ENCODE measurements at regions not wholly inside any gene's neighbourhood (a gene's known extent, or its start where the extent isn't known, plus 50 kb on each side); places are given as distances from the start of the nearest gene placed in this dataset.

- POLR2A ChIA-PET: no interaction called here
- no peak for DNase-seq (ENCODE audit: low read depth, low spot score)
- no peaks in the 10 kb centered on the region for H3K36me3 ChIP-seq (ENCODE audit: control insufficient read depth, insufficient read depth, low read length)
- intact Hi-C loops (cut with micrococcal nuclease; ENCODE audit: unreplicated experiment) (no loop called here), in situ Hi-C loops (cut with HindIII; ENCODE audit: low pct_unique_long_range_greater_than_20kb, low sequenced_read_pairs) (no loop called here)
- TF ChIP-seq TCF7L2 (IDR thresholded peaks at IDR 0.05; ENCODE audit: low read depth, low read length) (no peak), SIN3A (IDR thresholded peaks at IDR 0.05; ENCODE audit: borderline replicate concordance, insufficient read depth, low read depth, low read length) (no peak), CTCF (IDR thresholded peaks at IDR 0.05) (no peak)
- H3K4me3 ChIP-seq (ENCODE audit: low read depth in 2 of 2, low read length in 2 of 2): no peak overlapping the region
- BruUV-seq (replicated peaks): no TSS peak
- no peak overlapping the region for H3K27ac ChIP-seq (ENCODE audit: low read length)
- no peaks in the 10 kb centered on the region for H3K27me3 ChIP-seq (ENCODE audit: control insufficient read depth, insufficient read depth, low read length)
- no peak for ATAC-seq
- H3K4me1 ChIP-seq (ENCODE audit: control insufficient read depth, insufficient read depth, low read length): no peaks in the 10 kb centered on the region
- CTCF ChIA-PET: no interaction called here
- no peaks in the 10 kb centered on the region; the same call in 1 of the 2 replicates for H3K9me3 ChIP-seq (ENCODE audit: control insufficient read depth, insufficient read depth, low read depth, low read length)
These were observed 396.5 kb upstream of the VSTM2A start for GRCh38 chr7:54145716-54146115.

- H3K4me3 ChIP-seq (ENCODE audit: low read depth in 2 of 2, low read length in 2 of 2): no peak overlapping the region
- POLR2A ChIA-PET: no interaction called here
- TF ChIP-seq POLR2AphosphoS5 (IDR thresholded peaks at IDR 0.05; ENCODE audit: low read depth, low read length) (no peak), SIN3A (IDR thresholded peaks at IDR 0.05; ENCODE audit: borderline replicate concordance, insufficient read depth, low read depth, low read length) (no peak), REST (IDR thresholded peaks at IDR 0.05; ENCODE audit: insufficient read depth in 1 of 2, low read depth in 2 of 2, low read length in 1 of 2) (no peak), TCF7L2 (IDR thresholded peaks at IDR 0.05; ENCODE audit: low read depth, low read length) (no peak), CTCF (IDR thresholded peaks at IDR 0.05) (no peak)
- H3K4me1 ChIP-seq (ENCODE audit: control insufficient read depth, insufficient read depth, low read length): no peaks in the 10 kb centered on the region
- no peaks in the 10 kb centered on the region for H3K9me3 ChIP-seq (ENCODE audit: control insufficient read depth, insufficient read depth, low read depth, low read length)
- no peaks in the 10 kb centered on the region for H3K36me3 ChIP-seq (ENCODE audit: control insufficient read depth, insufficient read depth, low read length)
- DNase-seq (ENCODE audit: low read depth, low spot score): no peak
- in situ Hi-C loops (cut with HindIII; ENCODE audit: low pct_unique_long_range_greater_than_20kb, low sequenced_read_pairs): no loop called here
- intact Hi-C loops (cut with micrococcal nuclease; ENCODE audit: unreplicated experiment): no loop called here
- H3K27me3 ChIP-seq (ENCODE audit: control insufficient read depth, insufficient read depth, low read length): no peaks in the 10 kb centered on the region
- no peak overlapping the region for H3K27ac ChIP-seq (ENCODE audit: low read length)
- CTCF ChIA-PET: no interaction called here
- no peak for ATAC-seq
- no TSS peak for BruUV-seq (replicated peaks)
These were observed 388.7 kb upstream of the VSTM2A start for GRCh38 chr7:54153462-54153861.

GRCh38 chr7:54159088-54159487 is 383.1 kb upstream of the VSTM2A start:
- no peak overlapping the region for H3K4me3 ChIP-seq (ENCODE audit: low read depth in 2 of 2, low read length in 2 of 2)
- no peak overlapping the region for H3K27ac ChIP-seq (ENCODE audit: low read length)
- H3K4me1 ChIP-seq (ENCODE audit: control insufficient read depth, insufficient read depth, low read length): no peaks in the 10 kb centered on the region
- ATAC-seq (no peak), DNase-seq (ENCODE audit: low read depth, low spot score) (no peak)
- H3K27me3 ChIP-seq (ENCODE audit: control insufficient read depth, insufficient read depth, low read length): no peaks in the 10 kb centered on the region
- intact Hi-C loops (cut with micrococcal nuclease; ENCODE audit: unreplicated experiment) (no loop called here), in situ Hi-C loops (cut with HindIII; ENCODE audit: low pct_unique_long_range_greater_than_20kb, low sequenced_read_pairs) (no loop called here)
- ChIA-PET CTCF (no interaction called here), POLR2A (no interaction called here)
- no TSS peak for BruUV-seq (replicated peaks)
- no peaks in the 10 kb centered on the region for H3K9me3 ChIP-seq (ENCODE audit: control insufficient read depth, insufficient read depth, low read depth, low read length)
- H3K36me3 ChIP-seq (ENCODE audit: control insufficient read depth, insufficient read depth, low read length): no peaks in the 10 kb centered on the region
- TF ChIP-seq SIN3A (IDR thresholded peaks at IDR 0.05; ENCODE audit: borderline replicate concordance, insufficient read depth, low read depth, low read length): no peak
- TF ChIP-seq TCF7L2 (IDR thresholded peaks at IDR 0.05; ENCODE audit: low read depth, low read length): no peak
- TF ChIP-seq POLR2AphosphoS5 (IDR thresholded peaks at IDR 0.05; ENCODE audit: low read depth, low read length): no peak
- no peak for TF ChIP-seq REST (IDR thresholded peaks at IDR 0.05; ENCODE audit: insufficient read depth in 1 of 2, low read depth in 2 of 2, low read length in 1 of 2)
- TF ChIP-seq CTCF (IDR thresholded peaks at IDR 0.05): no peak
